HCT116 (cell line): ENCODE measurements at regions not wholly inside any gene's neighbourhood (a gene's known extent, or its start where the extent isn't known, plus 50 kb on each side); places are given as distances from the start of the nearest gene placed in this dataset.
"Not testable (repeated sequence)": the region's sequence is repeated elsewhere in the genome, so short reads cannot be mapped to it uniquely, and the experiment has no call there.

Source experiments
- ATAC-seq: fragments of 200-7000 bp; cut with Tn5 transposase; 2 replicates; pipeline ENCODE4 v1.9.1; 2020; ENCODE audit warnings: mild to moderate bottlenecking, moderate library complexity
- BruUV-seq: library from RNA; stranded (reverse); fragments of 400-500 nt; replicated peaks from 2 replicates; lab custom pipeline; 2021; lab: Mats Ljungman, UMichigan
- CTCF ChIA-PET: fragments of 300-600 bp; sonication (Branson Sonifier 250); formaldehyde crosslinking; loops from one replicate; lab custom pipeline; 2021; ENCODE audit warnings: antibody characterized with exemption; lab: Charles Lee
- POLR2A ChIA-PET: fragments of 300-600, 350-600 bp; sonication (Branson Sonifier 250); formaldehyde crosslinking; loops from one replicate; lab custom pipeline; 2021; ENCODE audit warnings: antibody characterized with exemption; lab: Charles Lee
- RAD21 ChIA-PET, 2 experiments: fragments of 300-600 bp; sonication (Branson Sonifier 250); formaldehyde crosslinking; loops; one replicate each; lab custom pipeline; 2023; ENCODE audit warnings: low total read pairs in 2 of 2; ENCODE audit not compliant: uncharacterized antibody in 2 of 2, unreplicated experiment in 2 of 2, low non-redundant PET in 1 of 2; lab: Charles Lee
- DNase-seq: peaks from one replicate; pipeline ENCODE4 v3.0.0-alpha.2; 2010; ENCODE audit warnings: low read depth, low spot score
- H2AFZ ChIP-seq: fragments of 200-600 bp; shearing (Covaris generic), sonication (generic); 2 replicates; pipeline ENCODE4 v1.6.1; 2017; ENCODE audit warnings: low read depth, mixed run types, mixed read lengths, antibody characterized with exemption, low read length; ENCODE audit not compliant: poor library complexity, severe bottlenecking
- H3K27ac ChIP-seq: 2 replicates; pipeline ENCODE4 v1.5.1; 2012; ENCODE audit warnings: low read depth, low read length
- H3K27me3 ChIP-seq: fragments of 200-600 bp; sonication (generic); 2 replicates; pipeline ENCODE4 v1.6.1; 2016; ENCODE audit warnings: mixed run types, low read length, mixed read lengths; ENCODE audit not compliant: insufficient read depth
- H3K36me3 ChIP-seq, 2 experiments: fragments of 200-500 bp in 1 of 2; fragments of 200-600 bp in 1 of 2; sonication (Bioruptor generic) in 1 of 2; sonication (generic) in 1 of 2; 2 replicates each; pipeline versions ENCODE4 v1.5.1 to v1.6.1; 2014 to 2016; ENCODE audit warnings: low read length in 2 of 2, inconsistent platforms in 1 of 2, mixed read lengths in 1 of 2, mixed run types in 1 of 2; ENCODE audit not compliant: insufficient read depth in 2 of 2, control insufficient read depth in 1 of 2
- H3K4me1 ChIP-seq, 2 experiments: fragments of 200-600 bp in 1 of 2; sonication (generic) in 1 of 2; 2 replicates each; pipeline versions ENCODE4 v1.5.1 to v1.6.1; 2012 to 2017; ENCODE audit warnings: low read length in 2 of 2, inconsistent platforms in 1 of 2, mild to moderate bottlenecking in 1 of 2, mixed read lengths in 1 of 2, mixed run types in 1 of 2, moderate library complexity in 1 of 2; ENCODE audit not compliant: insufficient read depth in 2 of 2, control insufficient read depth in 1 of 2
- H3K4me2 ChIP-seq: fragments of 200-600 bp; sonication (generic); 2 replicates; pipeline ENCODE4 v1.6.1; 2017; ENCODE audit warnings: mixed run types, low read length, mixed read lengths
- H3K4me3 ChIP-seq, 2 experiments: fragments of 200-600 bp in 1 of 2; sonication (generic) in 1 of 2; replicated peaks in 1 of 2; 2 replicates each; pipeline ENCODE4 v1.5.1; 2011 to 2016; ENCODE audit warnings: low read length in 2 of 2, control low read depth in 1 of 2, low read depth in 1 of 2, mild to moderate bottlenecking in 1 of 2, mixed read lengths in 1 of 2, mixed run types in 1 of 2
- H3K79me2 ChIP-seq: fragments of 200-600 bp; sonication (generic); 2 replicates; pipeline ENCODE4 v1.6.1; 2017; ENCODE audit warnings: mild to moderate bottlenecking, mixed run types, low read length, moderate library complexity, mixed read lengths; ENCODE audit not compliant: insufficient read depth
- H3K9ac ChIP-seq: fragments of 200-600 bp; sonication (generic); 2 replicates; pipeline ENCODE4 v1.6.1; 2016; ENCODE audit warnings: low read length, mixed read lengths
- H3K9me2 ChIP-seq: fragments of 200-600 bp; sonication (generic), shearing (Covaris generic); 2 replicates; pipeline ENCODE4 v1.6.1; 2017; ENCODE audit warnings: mixed run types, mild to moderate bottlenecking, moderate library complexity; ENCODE audit not compliant: insufficient read depth
- H3K9me3 ChIP-seq, 2 experiments: fragments of 200-500 bp in 1 of 2; fragments of 200-600 bp in 1 of 2; sonication (Bioruptor generic) in 1 of 2; sonication (generic) in 1 of 2; 2 replicates each; pipeline ENCODE4 v1.6.1; 2014 to 2017; ENCODE audit warnings: low read length in 2 of 2, mixed read lengths in 2 of 2, inconsistent platforms in 1 of 2, low read depth in 1 of 2, mild to moderate bottlenecking in 1 of 2, mixed run types in 1 of 2, moderate library complexity in 1 of 2; ENCODE audit not compliant: control insufficient read depth in 1 of 2, insufficient read depth in 1 of 2
- H4K20me1 ChIP-seq: fragments of 200-600 bp; sonication (generic), shearing (Covaris generic); 2 replicates; pipeline ENCODE4 v1.6.1; 2017; ENCODE audit warnings: mixed run types, mild to moderate bottlenecking, moderate library complexity; ENCODE audit not compliant: insufficient read depth
- intact Hi-C: fragments of 100-400 bp; cut with micrococcal nuclease; formaldehyde crosslinking; loops from 2 replicates; pipeline ENCODE4 v1.10.0; 2022

DNA sequence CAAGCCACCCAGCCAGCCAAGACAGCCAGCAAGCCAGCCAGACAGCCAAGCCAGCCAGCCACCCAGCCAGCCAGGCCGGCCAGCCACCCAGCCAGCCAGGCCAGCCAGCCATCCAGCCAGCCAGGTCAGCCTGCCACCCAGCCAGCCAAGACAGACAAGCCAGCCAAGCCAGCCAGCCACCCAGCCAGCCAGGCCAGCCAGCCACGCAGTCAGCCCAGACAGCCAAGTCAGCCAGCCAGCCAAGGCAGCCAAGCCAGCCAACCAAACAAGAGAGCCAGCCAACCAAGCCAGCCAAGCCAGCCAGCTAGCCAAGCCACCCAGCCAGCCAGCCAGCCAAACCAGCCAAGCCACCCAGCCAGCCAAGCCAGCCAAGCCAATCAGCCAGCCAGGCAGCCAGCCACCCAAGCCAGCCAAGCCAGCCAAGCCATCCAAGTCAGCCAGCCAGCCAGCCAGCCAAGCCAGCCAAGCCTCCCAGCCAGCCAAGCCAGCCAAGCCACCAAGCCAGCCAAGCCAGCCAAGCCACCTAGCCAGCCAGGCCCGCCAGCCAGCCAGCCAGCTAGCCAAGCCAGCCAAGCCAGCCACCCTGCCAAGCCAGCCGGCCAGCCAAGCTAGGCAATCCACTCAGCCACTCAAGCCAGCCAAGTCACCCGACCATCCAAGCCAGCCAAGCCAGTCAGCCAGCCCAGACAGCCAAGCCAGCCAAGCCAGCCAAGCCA, 1599.9 kb downstream of the RPIA start:
- ATAC-seq, BruUV-seq, H2AFZ ChIP-seq, RAD21 ChIA-PET, POLR2A ChIA-PET, H3K4me3 ChIP-seq, H3K9me2 ChIP-seq, H3K27ac ChIP-seq, H3K4me1 ChIP-seq, CTCF ChIA-PET, H3K36me3 ChIP-seq, H3K4me2 ChIP-seq, intact Hi-C loops, DNase-seq, H4K20me1 ChIP-seq, H3K9me3 ChIP-seq, H3K79me2 ChIP-seq, H3K9ac ChIP-seq, H3K27me3 ChIP-seq: not testable (repeated sequence)

GRCh38 chr2:90291934-90292333, 1600.5 kb downstream of the RPIA start:
- H3K27me3 ChIP-seq, CTCF ChIA-PET, DNase-seq, POLR2A ChIA-PET, H3K4me2 ChIP-seq, intact Hi-C loops, H3K4me1 ChIP-seq, H3K79me2 ChIP-seq, H3K27ac ChIP-seq, H4K20me1 ChIP-seq, H3K9me3 ChIP-seq, H3K9me2 ChIP-seq, RAD21 ChIA-PET, ATAC-seq, H3K4me3 ChIP-seq, H2AFZ ChIP-seq, H3K9ac ChIP-seq, BruUV-seq, H3K36me3 ChIP-seq: not testable (repeated sequence)

- H3K9me2 ChIP-seq, POLR2A ChIA-PET, H3K36me3 ChIP-seq, H3K79me2 ChIP-seq, H3K4me1 ChIP-seq, DNase-seq, ATAC-seq, intact Hi-C loops, H3K4me3 ChIP-seq, H4K20me1 ChIP-seq, RAD21 ChIA-PET, H3K27me3 ChIP-seq, H3K9me3 ChIP-seq, H3K9ac ChIP-seq, BruUV-seq, CTCF ChIA-PET, H3K27ac ChIP-seq, H3K4me2 ChIP-seq, H2AFZ ChIP-seq: not testable (repeated sequence)
Measured at GRCh38 chr2:90292451-90292850, 1601.0 kb downstream of the RPIA start.

DNA sequence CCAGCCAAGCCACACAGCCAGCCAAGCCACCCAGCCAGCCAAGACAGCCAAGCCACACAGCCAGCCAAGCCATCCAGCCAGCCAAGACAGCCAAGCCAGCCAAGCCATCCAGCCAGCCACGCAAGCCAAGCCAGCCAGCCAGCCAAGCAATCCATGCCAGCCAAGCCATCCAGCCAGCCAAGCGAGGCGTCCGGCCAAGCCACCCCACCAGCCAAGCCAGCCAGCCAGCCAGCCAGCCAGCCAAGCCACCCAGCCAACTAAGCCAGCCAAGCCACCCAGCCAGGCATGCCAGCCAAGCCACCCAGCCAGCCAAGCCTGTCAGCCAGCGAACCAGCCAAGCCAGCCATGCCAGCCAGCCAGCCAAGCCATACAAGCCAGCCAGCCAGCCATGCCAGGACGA, 1601.8 kb downstream of the RPIA start:
- H3K9me2 ChIP-seq, H3K79me2 ChIP-seq, BruUV-seq, POLR2A ChIA-PET, H3K27me3 ChIP-seq, H3K9me3 ChIP-seq, H3K4me2 ChIP-seq, CTCF ChIA-PET, intact Hi-C loops, H3K4me3 ChIP-seq, H3K9ac ChIP-seq, H4K20me1 ChIP-seq, H3K27ac ChIP-seq, ATAC-seq, H3K4me1 ChIP-seq, DNase-seq, H2AFZ ChIP-seq, H3K36me3 ChIP-seq, RAD21 ChIA-PET: not testable (repeated sequence)
